Body of pancreas (tissue), 4 donors: ENCODE measurements at regions not wholly inside any gene's neighbourhood (a gene's known extent, or its start where the extent isn't known, plus 50 kb on each side); places are given as distances from the start of the nearest gene placed in this dataset.

Experiments
- ATAC-seq: fragments of 150-250 bp; one replicate; pipeline ENCODE4 v1.9.1; 2016
- DNase-seq, 4 donors: peaks; one replicate each; pipeline ENCODE4 v3.0.0-alpha.2; 2019
- H3K27ac ChIP-seq, 4 donors: fragments of 200-600 bp; sonication (generic); 1 replicate in 3 of 4; 2 replicates in 1 of 4; pipeline versions ENCODE4 v1.5.1 to v1.6.1; 2016 to 2019; ENCODE audit warnings: mild to moderate bottlenecking in 1 of 4, mixed read lengths in 1 of 4, moderate library complexity in 1 of 4
- H3K27me3 ChIP-seq, 2 donors: fragments of 200-600 bp; sonication (generic); one replicate each; pipeline ENCODE4 v1.6.0; 2016; ENCODE audit warnings: mild to moderate bottlenecking in 1 of 2
- H3K36me3 ChIP-seq, 2 donors: fragments of 200-600 bp; sonication (generic); replicated peaks in 1 of 2; 2 replicates each; pipeline ENCODE4 v1.5.1; 2016; ENCODE audit warnings: low read depth in 2 of 2; ENCODE audit not compliant: insufficient read depth in 1 of 2
- H3K4me1 ChIP-seq: fragments of 200-600 bp; sonication (generic); one replicate; pipeline ENCODE4 v1.6.0; 2016
- H3K4me3 ChIP-seq, 2 donors: fragments of 200-600 bp; sonication (generic); 1 replicate in 1 of 2; 2 replicates in 1 of 2; pipeline ENCODE4 v1.5.1; 2016 to 2019
- H3K9me3 ChIP-seq, 3 donors: fragments of 200-600 bp; sonication (generic); 1 replicate in 2 of 3; 2 replicates in 1 of 3; pipeline ENCODE4 v1.5.1; 2016
- POLR2A ChIP-seq, 3 donors: fragments of 450-650 bp; IDR thresholded peaks; one replicate each; pipeline ENCODE4 v1.6.1; 2016; ENCODE audit warnings: antibody characterized with exemption in 3 of 3, mild to moderate bottlenecking in 2 of 3
- WGBS, 2 donors: methylation state at CpG; one replicate each; pipeline ENCODE4 v1.1.5; 2017; 5-methylcytosine and 5-hydroxymethylcytosine counted together
- intact Hi-C: fragments of 100-400 bp; cut with DNase I; formaldehyde crosslinking; loops from one replicate; pipeline ENCODE4 v1.15.1; 2023
- TF ChIP-seq, protein P1 (sequence below), 7 experiments: fragments of 450-650 bp in 4 of 7; fragments of 200-600 bp in 3 of 7; sonication (generic) in 3 of 7; IDR thresholded peaks; one replicate each; pipeline ENCODE4 v1.5.1; 2016 to 2019; ENCODE audit warnings: antibody characterized with exemption in 7 of 7

DNA sequence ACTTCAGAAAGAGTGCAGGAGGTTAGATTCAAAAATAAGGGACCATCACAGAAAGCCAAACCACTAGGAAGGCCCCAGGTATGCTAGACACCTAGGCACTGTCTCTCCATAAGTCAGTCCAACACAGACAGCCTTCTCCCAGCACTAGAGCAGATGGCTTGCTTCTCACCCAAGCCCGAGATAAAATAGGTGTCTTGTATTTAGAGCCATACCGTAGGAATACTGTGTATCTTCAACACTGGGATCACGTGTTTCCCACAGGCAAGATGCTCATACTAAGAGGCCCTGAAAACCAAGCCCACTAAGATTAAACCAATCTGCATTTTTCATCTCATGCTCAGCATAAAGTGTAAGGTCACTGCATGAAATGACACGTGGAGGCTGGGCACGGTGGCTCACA is 223.3 kb upstream of the KAZN start:
- intact Hi-C loops = no loop called here
- DNase-seq (no peak), ATAC-seq (no peak)
- Histone ChIP-seq H3K27me3 (no peaks in the 10 kb centered on the region), H3K27ac (no peak overlapping the region), H3K9me3 (no peaks in the 10 kb centered on the region), H3K36me3 (no peaks in the 10 kb centered on the region), H3K4me1 (no peaks in the 10 kb centered on the region), H3K4me3 (no peak overlapping the region)
- WGBS, 2 donors = 78 to 90% methylated on average over 5 of the region's 5 CpGs
- TF ChIP-seq POLR2A (IDR thresholded peaks at IDR 0.05) = no peak
- TF ChIP-seq, protein P1, sequence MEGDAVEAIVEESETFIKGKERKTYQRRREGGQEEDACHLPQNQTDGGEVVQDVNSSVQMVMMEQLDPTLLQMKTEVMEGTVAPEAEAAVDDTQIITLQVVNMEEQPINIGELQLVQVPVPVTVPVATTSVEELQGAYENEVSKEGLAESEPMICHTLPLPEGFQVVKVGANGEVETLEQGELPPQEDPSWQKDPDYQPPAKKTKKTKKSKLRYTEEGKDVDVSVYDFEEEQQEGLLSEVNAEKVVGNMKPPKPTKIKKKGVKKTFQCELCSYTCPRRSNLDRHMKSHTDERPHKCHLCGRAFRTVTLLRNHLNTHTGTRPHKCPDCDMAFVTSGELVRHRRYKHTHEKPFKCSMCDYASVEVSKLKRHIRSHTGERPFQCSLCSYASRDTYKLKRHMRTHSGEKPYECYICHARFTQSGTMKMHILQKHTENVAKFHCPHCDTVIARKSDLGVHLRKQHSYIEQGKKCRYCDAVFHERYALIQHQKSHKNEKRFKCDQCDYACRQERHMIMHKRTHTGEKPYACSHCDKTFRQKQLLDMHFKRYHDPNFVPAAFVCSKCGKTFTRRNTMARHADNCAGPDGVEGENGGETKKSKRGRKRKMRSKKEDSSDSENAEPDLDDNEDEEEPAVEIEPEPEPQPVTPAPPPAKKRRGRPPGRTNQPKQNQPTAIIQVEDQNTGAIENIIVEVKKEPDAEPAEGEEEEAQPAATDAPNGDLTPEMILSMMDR (IDR thresholded peaks at IDR 0.05) = no peak

DNA sequence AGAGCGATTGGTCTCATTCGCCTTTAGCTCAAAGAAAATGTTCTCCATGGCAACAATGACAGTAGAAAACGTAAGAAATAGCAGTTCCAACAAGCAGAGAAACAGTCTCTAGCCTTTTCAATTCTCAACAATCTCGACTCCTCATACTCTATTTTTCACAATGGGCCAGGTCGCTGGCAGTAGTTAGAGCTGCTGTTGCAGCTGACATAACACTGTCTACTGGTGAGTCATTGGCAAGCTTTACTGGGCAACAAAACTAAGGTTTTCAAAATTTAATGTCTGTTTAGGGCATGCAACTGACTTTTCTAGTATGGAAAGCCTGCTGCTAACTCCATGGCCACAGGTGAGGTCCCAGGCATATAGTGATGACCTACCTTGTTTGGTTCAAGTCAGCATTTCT is 221.1 kb upstream of the KAZN start:
- Histone ChIP-seq H3K9me3 (no peaks in the 10 kb centered on the region), H3K27ac (no peak overlapping the region), H3K27me3 (no peaks in the 10 kb centered on the region), H3K4me3 (no peak overlapping the region), H3K4me1 (no peaks in the 10 kb centered on the region), H3K36me3 (no peaks in the 10 kb centered on the region)
- DNase-seq (no peak), ATAC-seq (no peak)
- intact Hi-C loops = no loop called here
- TF ChIP-seq, protein P1 (IDR thresholded peaks at IDR 0.05) = no peak
- no peak for TF ChIP-seq POLR2A (IDR thresholded peaks at IDR 0.05)
- 69 to 82% methylated on average over 5 of the region's 5 CpGs for WGBS, 2 donors

DNA sequence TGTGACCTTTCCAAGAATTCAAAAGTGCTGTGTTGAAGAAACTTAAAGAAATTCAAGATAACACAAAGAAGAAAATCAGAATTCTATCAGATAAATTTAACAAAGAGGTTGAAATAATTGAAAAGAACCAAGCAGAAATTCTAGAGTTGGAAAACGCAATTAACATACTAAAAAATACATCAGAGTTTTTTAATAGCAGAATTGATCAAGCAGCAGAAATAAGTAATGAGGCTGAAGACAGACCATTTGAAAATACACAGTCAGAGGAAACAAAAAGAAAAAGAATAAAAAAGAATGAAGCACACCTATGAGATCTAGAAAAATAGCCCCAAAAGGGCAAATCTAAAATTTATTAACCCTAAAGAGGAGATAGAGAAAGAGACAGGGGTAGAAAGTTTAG is 218.1 kb upstream of the KAZN start:
- H3K27ac ChIP-seq = no peak overlapping the region
- intact Hi-C loops = no loop called here
- H3K4me1 ChIP-seq = no peaks in the 10 kb centered on the region
- 39% methylated on average over 1 of the region's 1 CpG for WGBS, 2 donors
- no peaks in the 10 kb centered on the region for H3K36me3 ChIP-seq
- TF ChIP-seq, protein P1 (IDR thresholded peaks at IDR 0.05) = no peak
- TF ChIP-seq POLR2A (IDR thresholded peaks at IDR 0.05) = no peak
- no peaks in the 10 kb centered on the region for H3K9me3 ChIP-seq
- H3K4me3 ChIP-seq = no peak overlapping the region
- DNase-seq (no peak), ATAC-seq (no peak)
- H3K27me3 ChIP-seq = no peaks in the 10 kb centered on the region

DNA sequence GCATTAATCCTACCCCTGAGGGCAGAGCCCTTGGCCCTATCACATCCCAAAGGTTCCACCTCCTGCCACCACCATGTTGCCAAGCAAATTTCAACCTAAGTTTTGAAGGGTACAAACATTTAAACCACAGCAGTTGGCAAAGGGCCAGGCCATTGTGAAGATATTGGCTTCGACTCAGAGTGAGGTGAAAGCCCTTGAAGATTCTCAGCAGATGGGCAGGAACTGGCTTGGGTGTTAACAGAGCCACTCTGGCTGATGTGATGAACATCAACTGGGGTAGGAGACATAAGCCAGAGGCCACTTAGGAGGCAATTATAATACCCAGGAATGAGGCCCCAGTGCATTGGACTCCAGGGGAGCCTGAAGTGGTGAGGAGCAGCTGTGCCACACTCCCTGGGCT is 207.7 kb upstream of the KAZN start:
- H3K9me3 ChIP-seq = no peaks in the 10 kb centered on the region
- H3K36me3 ChIP-seq = no peaks in the 10 kb centered on the region
- no peak for ATAC-seq
- WGBS, 2 donors = 29 to 67% methylated on average over 1 of the region's 1 CpG
- no peaks in the 10 kb centered on the region for H3K4me1 ChIP-seq
- no peak overlapping the region for H3K4me3 ChIP-seq
- no peak for TF ChIP-seq POLR2A (IDR thresholded peaks at IDR 0.05)
- TF ChIP-seq, protein P1 (IDR thresholded peaks at IDR 0.05) = no peak
- peak in 1 of 4 donors; percentile 15 for DNase-seq
- no peaks in the 10 kb centered on the region for H3K27me3 ChIP-seq
- H3K27ac ChIP-seq = no peak overlapping the region
- intact Hi-C loops = no loop called here

DNA sequence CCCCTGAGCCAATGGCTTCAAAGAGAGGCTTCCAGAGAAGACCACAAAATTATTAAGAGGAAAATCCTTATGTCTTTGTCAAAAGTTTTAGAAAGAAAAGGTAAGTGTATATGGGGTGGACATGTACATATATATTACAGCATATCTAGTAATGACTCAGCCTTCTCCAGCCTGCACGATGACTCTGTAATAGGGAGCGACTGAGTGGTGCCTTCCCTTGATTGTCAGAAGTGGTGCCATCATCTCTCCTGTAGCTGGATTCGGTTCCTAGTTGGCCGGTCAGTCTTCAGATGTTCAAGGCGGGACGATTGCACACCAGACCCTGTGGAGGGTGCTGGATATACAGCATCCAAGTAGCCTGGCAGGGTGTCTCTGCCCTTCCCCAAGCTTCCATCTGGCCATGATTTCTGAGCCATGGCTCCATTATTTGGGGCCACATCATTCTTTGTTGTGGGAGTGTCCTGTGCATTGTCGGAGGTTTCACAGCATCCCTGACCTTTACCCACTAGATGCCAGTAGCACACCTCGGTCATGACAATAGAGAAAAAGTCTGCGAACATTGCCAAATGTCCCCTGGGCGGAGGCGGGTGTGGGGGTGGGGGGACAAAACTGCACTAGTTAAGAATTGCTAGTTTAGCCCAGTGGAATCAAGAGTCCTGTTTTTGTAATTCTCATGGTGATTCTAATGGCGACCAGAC is 206.2 kb upstream of the KAZN start:
- intact Hi-C loops = no loop called here
- ATAC-seq (no peak), DNase-seq (no peak)
- Histone ChIP-seq H3K4me3 (no peak overlapping the region), H3K27ac (no peak overlapping the region), H3K36me3 (no peaks in the 10 kb centered on the region), H3K27me3 (no peaks in the 10 kb centered on the region), H3K4me1 (no peaks in the 10 kb centered on the region), H3K9me3 (no peaks in the 10 kb centered on the region)
- no peak for TF ChIP-seq POLR2A (IDR thresholded peaks at IDR 0.05)
- TF ChIP-seq, protein P1 (IDR thresholded peaks at IDR 0.05) = no peak
- whole genome bisulfite sequencing, 2 donors = 65 to 68% methylated on average over 12 of the region's 12 CpGs
